ENCODE measurements at regions not wholly inside any gene's neighbourhood (a gene's known extent, or its start where the extent isn't known, plus 50 kb on each side); places are given as distances from the start of the nearest gene placed in this dataset.
"Not testable (repeated sequence)": the region's sequence is repeated elsewhere in the genome, so short reads cannot be mapped to it uniquely, and the experiment has no call there.

DNA sequence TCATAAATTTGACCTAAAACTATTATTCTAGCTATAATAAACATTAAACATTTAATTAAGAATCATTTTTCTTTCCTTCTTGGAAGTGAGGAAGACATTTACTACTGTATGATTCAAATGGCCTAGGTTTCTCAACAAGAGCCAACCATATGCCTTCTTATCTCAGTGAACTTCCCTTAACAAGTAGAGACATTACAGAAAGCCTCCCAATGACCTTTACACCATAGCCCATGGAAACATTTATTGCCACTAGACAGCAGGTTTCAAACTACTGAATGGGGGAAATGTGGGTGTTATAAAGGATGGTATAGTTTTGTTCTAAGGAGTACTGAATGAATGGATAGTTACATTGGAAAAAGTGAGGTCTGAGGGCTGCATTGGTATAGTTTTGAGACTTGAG is 349.4 kb upstream of the SPRED2 start:
- no peak for DNase-seq (ENCODE audit: low read depth)
- Histone ChIP-seq H3K36me3 (ENCODE audit: control insufficient read depth, insufficient read depth, low read length, severe bottlenecking) (no peaks in the 10 kb centered on the region), H3K4me1 (ENCODE audit: control insufficient read depth, insufficient read depth, low read length) (no peaks in the 10 kb centered on the region), H3K27me3 (replicated peaks; ENCODE audit: control insufficient read depth, insufficient read depth, low read length) (no peaks in the 10 kb centered on the region), H3K4me3 (ENCODE audit: low read length) (no peak overlapping the region), H3K9ac (ENCODE audit: low read length) (no peak overlapping the region), H3K9me3 (ENCODE audit: control insufficient read depth, low read length) (no peaks in the 10 kb centered on the region)

DNA sequence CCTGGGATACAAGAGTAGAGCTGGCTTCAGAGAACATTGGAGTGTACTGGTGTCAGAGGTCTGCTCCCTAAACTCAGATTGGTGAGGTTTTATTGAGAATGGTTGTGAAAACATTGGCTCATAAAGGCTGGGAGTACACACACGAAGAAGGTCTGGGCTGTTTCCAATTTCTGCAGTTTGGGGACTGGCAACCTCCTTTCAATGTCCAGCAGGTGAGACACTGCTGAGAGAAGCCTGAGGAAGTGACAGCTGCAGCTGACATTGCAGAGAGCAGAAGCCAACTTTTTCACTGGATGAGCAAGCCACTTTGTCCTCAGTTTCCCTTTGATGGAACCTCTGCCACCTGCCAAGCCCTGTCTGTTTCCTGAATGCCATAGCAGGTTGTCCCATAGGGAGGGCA is 346.6 kb upstream of the SPRED2 start:
- no peak overlapping the region for H3K9ac ChIP-seq (ENCODE audit: low read length)
- DNase-seq (ENCODE audit: low read depth): no peak
- H3K9me3 ChIP-seq (ENCODE audit: control insufficient read depth, low read length): no peaks in the 10 kb centered on the region
- no peak overlapping the region for H3K4me3 ChIP-seq (ENCODE audit: low read length)
- H3K27me3 ChIP-seq (replicated peaks; ENCODE audit: control insufficient read depth, insufficient read depth, low read length): peaks cover 5% of the 10 kb centered on the region
- no peaks in the 10 kb centered on the region for H3K4me1 ChIP-seq (ENCODE audit: control insufficient read depth, insufficient read depth, low read length)
- H3K36me3 ChIP-seq (ENCODE audit: control insufficient read depth, insufficient read depth, low read length, severe bottlenecking): no peaks in the 10 kb centered on the region

DNA sequence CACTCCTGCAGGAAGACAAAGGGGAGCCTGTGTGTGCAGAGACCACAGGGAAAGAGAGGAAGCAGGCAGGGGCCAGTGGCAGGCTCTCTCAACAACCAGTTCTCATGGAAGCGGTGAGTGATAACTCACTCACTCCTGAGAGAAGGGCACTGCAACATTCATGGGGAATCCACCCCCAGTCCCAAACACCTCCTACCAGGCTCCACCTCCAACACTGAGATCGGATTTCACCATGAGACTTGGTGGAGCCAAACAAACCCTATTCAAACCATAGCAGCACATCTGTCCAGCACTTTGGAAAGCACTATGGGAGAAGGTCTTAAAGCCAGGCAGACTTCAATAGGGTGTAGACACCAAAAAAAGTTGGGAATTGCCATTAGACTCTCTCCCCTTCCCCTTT is 345.7 kb upstream of the SPRED2 start:
- no peaks in the 10 kb centered on the region for H3K9me3 ChIP-seq (ENCODE audit: control insufficient read depth, low read length)
- H3K27me3 ChIP-seq (replicated peaks; ENCODE audit: control insufficient read depth, insufficient read depth, low read length): peaks cover 5% of the 10 kb centered on the region
- H3K36me3 ChIP-seq (ENCODE audit: control insufficient read depth, insufficient read depth, low read length, severe bottlenecking): no peaks in the 10 kb centered on the region
- H3K4me3 ChIP-seq (ENCODE audit: low read length): no peak overlapping the region
- H3K9ac ChIP-seq (ENCODE audit: low read length): no peak overlapping the region
- H3K4me1 ChIP-seq (ENCODE audit: control insufficient read depth, insufficient read depth, low read length): no peaks in the 10 kb centered on the region
- DNase-seq (ENCODE audit: low read depth): no peak

DNA sequence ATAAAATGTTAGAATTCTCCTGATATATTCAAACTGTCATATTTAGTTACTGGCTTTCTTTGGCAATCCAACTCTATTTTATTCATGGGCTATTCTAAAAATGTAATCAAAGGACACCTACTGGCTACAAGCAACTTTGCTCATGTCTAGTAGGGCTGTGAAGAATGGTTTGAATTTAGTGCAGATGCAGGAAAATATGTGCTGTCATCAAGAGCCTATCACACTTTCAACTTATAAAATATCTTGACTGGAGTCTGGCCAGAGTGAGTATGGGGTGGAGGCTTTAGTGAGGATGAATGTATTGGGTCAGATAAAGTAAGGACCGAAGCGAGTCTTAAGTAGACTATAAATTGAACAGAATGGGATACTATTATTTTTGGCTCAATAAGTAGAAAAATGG is 343.4 kb upstream of the SPRED2 start:
- Histone ChIP-seq H3K4me3 (ENCODE audit: low read length) (no peak overlapping the region), H3K9me3 (ENCODE audit: control insufficient read depth, low read length) (no peaks in the 10 kb centered on the region), H3K27me3 (replicated peaks; ENCODE audit: control insufficient read depth, insufficient read depth, low read length) (peaks cover 5% of the 10 kb centered on the region), H3K36me3 (ENCODE audit: control insufficient read depth, insufficient read depth, low read length, severe bottlenecking) (no peaks in the 10 kb centered on the region), H3K4me1 (ENCODE audit: control insufficient read depth, insufficient read depth, low read length) (no peaks in the 10 kb centered on the region), H3K9ac (ENCODE audit: low read length) (no peak overlapping the region)
- DNase-seq (ENCODE audit: low read depth): no peak

DNA sequence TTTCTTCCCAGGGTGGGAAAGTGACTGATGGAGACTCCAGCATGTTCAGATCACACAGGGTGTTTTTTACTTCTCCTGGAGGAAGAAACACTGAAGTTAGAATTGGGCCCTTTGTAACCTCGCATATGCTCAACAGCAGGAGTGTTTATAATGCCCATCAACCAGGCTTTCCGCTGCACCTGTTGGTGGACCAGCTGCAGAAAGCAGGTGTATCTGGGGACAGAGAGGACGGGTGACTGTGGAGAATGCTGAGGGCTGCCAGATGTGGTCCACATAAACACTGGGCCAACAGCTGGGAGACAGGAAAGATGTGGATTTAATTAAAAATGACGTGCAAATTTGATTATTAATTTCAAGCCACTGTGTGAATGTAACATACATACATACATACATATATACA is 335.5 kb upstream of the SPRED2 start:
- no peak overlapping the region for H3K4me3 ChIP-seq (ENCODE audit: low read length)
- no peak overlapping the region for H3K9ac ChIP-seq (ENCODE audit: low read length)
- H3K4me1 ChIP-seq (ENCODE audit: control insufficient read depth, insufficient read depth, low read length): no peaks in the 10 kb centered on the region
- H3K36me3 ChIP-seq (ENCODE audit: control insufficient read depth, insufficient read depth, low read length, severe bottlenecking): no peaks in the 10 kb centered on the region
- no peak for DNase-seq (ENCODE audit: low read depth)
- H3K27me3 ChIP-seq (replicated peaks; ENCODE audit: control insufficient read depth, insufficient read depth, low read length): no peaks in the 10 kb centered on the region
- no peaks in the 10 kb centered on the region for H3K9me3 ChIP-seq (ENCODE audit: control insufficient read depth, low read length)

DNA sequence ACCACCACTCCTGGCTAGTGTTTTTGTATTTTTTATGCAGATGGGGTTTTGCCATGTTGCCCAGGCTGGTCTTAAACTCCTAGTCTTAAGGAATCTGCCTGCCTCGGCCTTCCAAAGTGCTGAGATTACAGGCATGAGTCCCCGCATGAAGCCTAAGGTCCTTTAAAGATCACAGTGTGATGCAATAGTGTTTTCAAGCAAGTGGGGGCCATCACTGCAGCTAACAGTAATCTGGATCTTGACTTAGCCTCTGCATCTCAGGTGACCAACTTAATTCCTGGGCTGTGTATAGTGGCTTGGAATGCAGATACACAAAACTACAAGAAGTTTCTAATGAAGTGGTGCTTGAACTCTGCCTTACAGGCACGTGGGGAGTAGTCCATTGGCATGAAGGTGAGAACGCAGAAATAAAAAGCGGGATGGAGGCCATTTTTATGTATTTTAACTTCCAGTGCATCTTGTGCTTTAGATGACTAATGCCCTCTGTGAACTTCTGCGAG is 334.4 kb upstream of the SPRED2 start:
- Histone ChIP-seq H3K9me3 (ENCODE audit: control insufficient read depth, low read length) (no peaks in the 10 kb centered on the region), H3K27me3 (replicated peaks; ENCODE audit: control insufficient read depth, insufficient read depth, low read length) (no peaks in the 10 kb centered on the region), H3K36me3 (ENCODE audit: control insufficient read depth, insufficient read depth, low read length, severe bottlenecking) (no peaks in the 10 kb centered on the region), H3K9ac (ENCODE audit: low read length) (no peak overlapping the region), H3K4me3 (ENCODE audit: low read length) (no peak overlapping the region), H3K4me1 (ENCODE audit: control insufficient read depth, insufficient read depth, low read length) (no peaks in the 10 kb centered on the region)
- no peak for DNase-seq (ENCODE audit: low read depth)

DNA sequence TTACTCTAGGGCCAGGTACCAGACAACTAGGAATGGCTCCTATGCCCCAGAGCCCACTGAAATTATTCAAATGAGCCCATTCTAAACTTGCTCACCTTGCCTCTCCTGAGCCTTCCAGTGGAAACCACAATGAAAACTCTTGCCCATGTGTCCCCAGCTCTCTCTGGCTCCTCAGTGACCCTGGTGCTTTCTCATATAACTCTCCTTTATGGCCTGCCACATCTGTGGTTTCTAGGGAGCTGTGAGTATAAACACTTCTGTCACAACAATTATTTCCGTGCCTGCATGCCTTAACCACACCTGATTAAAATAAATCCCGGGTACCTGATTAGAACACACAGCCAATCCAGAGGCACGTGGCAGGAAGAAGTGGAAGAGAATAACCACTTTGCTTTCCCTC is 333.0 kb upstream of the SPRED2 start:
- Histone ChIP-seq H3K36me3 (ENCODE audit: control insufficient read depth, insufficient read depth, low read length, severe bottlenecking) (no peaks in the 10 kb centered on the region), H3K4me3 (ENCODE audit: low read length) (no peak overlapping the region), H3K27me3 (replicated peaks; ENCODE audit: control insufficient read depth, insufficient read depth, low read length) (no peaks in the 10 kb centered on the region), H3K9ac (ENCODE audit: low read length) (no peak overlapping the region), H3K9me3 (ENCODE audit: control insufficient read depth, low read length) (no peaks in the 10 kb centered on the region), H3K4me1 (ENCODE audit: control insufficient read depth, insufficient read depth, low read length) (no peaks in the 10 kb centered on the region)
- DNase-seq (ENCODE audit: low read depth): no peak

DNA sequence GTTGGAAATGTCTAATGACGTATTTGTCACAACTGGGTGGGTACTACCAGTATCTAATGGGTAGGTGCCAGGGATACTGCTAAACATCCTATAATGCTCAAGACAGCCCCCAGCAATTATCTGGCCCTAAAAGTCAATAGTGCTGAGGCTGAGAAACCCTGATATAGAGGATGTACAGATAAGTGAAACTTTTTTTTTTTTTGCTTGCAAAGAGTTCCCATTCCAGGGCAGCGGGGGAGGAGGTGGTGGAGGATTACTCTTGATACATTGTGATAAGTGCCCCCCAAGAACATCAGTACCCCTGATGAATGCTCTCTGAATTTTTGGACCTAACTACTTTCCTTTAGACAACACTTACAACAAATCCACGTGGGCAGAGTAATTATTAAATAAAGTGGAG is 329.7 kb upstream of the SPRED2 start:
- no peaks in the 10 kb centered on the region for H3K4me1 ChIP-seq (ENCODE audit: control insufficient read depth, insufficient read depth, low read length)
- DNase-seq (ENCODE audit: low read depth): no peak
- H3K4me3 ChIP-seq (ENCODE audit: low read length): no peak overlapping the region
- no peaks in the 10 kb centered on the region for H3K27me3 ChIP-seq (replicated peaks; ENCODE audit: control insufficient read depth, insufficient read depth, low read length)
- peaks cover 8% of the 10 kb centered on the region for H3K9me3 ChIP-seq (ENCODE audit: control insufficient read depth, low read length)
- no peak overlapping the region for H3K9ac ChIP-seq (ENCODE audit: low read length)
- no peaks in the 10 kb centered on the region for H3K36me3 ChIP-seq (ENCODE audit: control insufficient read depth, insufficient read depth, low read length, severe bottlenecking)

DNA sequence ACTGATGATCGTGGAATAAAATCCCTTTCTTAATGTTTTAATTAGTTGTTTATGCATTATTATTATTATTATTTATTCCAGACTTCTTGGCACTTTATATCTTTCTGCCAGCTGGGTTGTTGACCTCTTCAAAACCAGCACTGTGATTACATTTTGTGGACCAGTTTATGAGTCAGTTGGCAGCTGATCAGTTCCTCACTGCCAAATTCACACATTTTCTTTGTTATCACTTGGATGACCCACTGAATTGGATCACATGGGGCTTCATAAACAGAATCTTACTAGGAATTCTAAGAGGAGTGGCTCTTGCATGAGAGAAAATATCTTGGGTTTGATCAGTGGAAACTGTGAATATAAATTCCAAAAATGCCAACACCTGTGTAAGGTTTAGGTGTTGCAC is 321.8 kb upstream of the SPRED2 start:
- H3K4me1 ChIP-seq (ENCODE audit: control insufficient read depth, insufficient read depth, low read length): no peaks in the 10 kb centered on the region
- H3K27me3 ChIP-seq (replicated peaks; ENCODE audit: control insufficient read depth, insufficient read depth, low read length): no peaks in the 10 kb centered on the region
- DNase-seq (ENCODE audit: low read depth): no peak
- H3K4me3 ChIP-seq (ENCODE audit: low read length): no peak overlapping the region
- H3K9me3 ChIP-seq (ENCODE audit: control insufficient read depth, low read length): peaks cover 14% of the 10 kb centered on the region
- H3K9ac ChIP-seq (ENCODE audit: low read length): no peak overlapping the region
- no peaks in the 10 kb centered on the region for H3K36me3 ChIP-seq (ENCODE audit: control insufficient read depth, insufficient read depth, low read length, severe bottlenecking)

DNA sequence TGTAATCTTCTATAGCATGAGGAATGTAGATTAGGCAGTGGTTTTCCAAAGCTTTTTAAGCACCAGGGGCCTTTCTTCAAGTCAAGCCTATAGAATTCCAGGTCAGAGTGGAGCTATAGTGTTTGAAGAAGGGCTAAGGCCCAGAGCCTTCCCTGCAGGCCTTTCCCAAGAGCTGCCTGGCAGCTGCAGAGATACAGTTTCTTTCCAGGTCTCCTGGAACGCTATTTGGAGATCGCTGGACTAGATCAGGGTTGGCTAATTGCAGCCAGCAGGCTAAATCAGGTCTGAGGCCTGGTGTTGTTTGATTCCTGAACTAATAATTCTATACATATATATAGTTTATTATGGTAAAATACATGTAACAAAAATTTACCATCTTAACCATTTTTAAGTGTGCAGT is 319.0 kb upstream of the SPRED2 start:
- H3K36me3 ChIP-seq (ENCODE audit: control insufficient read depth, insufficient read depth, low read length, severe bottlenecking): no peaks in the 10 kb centered on the region
- no peak overlapping the region for H3K9ac ChIP-seq (ENCODE audit: low read length)
- no peaks in the 10 kb centered on the region for H3K27me3 ChIP-seq (replicated peaks; ENCODE audit: control insufficient read depth, insufficient read depth, low read length)
- peaks cover 13% of the 10 kb centered on the region for H3K4me1 ChIP-seq (ENCODE audit: control insufficient read depth, insufficient read depth, low read length)
- H3K4me3 ChIP-seq (ENCODE audit: low read length): no peak overlapping the region
- no peak for DNase-seq (ENCODE audit: low read depth)
- H3K9me3 ChIP-seq (ENCODE audit: control insufficient read depth, low read length): no peaks in the 10 kb centered on the region

DNA sequence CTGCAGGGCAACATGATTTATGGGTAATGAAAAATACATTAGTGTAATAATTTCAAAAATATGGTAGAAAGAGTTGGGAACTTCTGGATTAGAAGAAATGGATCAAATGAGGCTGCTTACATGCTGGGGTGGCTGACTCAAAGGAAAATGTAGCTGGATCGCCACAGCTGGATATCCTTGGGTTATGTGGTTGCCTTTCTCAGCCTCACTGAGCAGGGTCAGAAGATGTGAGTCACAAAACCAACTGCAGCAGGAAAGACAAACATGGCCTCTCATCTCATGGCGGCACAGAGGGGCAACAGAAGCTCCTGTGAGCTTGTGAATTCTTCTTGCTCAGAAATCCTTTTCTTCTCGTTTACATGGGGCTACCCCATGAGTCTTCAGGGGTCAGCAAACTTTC is 317.1 kb upstream of the SPRED2 start:
- no peak overlapping the region for H3K9ac ChIP-seq (ENCODE audit: low read length)
- no peak overlapping the region for H3K4me3 ChIP-seq (ENCODE audit: low read length)
- no peaks in the 10 kb centered on the region for H3K27me3 ChIP-seq (replicated peaks; ENCODE audit: control insufficient read depth, insufficient read depth, low read length)
- H3K36me3 ChIP-seq (ENCODE audit: control insufficient read depth, insufficient read depth, low read length, severe bottlenecking): no peaks in the 10 kb centered on the region
- DNase-seq (ENCODE audit: low read depth): peak; percentile 29
- peaks cover 15% of the 10 kb centered on the region for H3K4me1 ChIP-seq (ENCODE audit: control insufficient read depth, insufficient read depth, low read length)
- no peaks in the 10 kb centered on the region for H3K9me3 ChIP-seq (ENCODE audit: control insufficient read depth, low read length)

DNA sequence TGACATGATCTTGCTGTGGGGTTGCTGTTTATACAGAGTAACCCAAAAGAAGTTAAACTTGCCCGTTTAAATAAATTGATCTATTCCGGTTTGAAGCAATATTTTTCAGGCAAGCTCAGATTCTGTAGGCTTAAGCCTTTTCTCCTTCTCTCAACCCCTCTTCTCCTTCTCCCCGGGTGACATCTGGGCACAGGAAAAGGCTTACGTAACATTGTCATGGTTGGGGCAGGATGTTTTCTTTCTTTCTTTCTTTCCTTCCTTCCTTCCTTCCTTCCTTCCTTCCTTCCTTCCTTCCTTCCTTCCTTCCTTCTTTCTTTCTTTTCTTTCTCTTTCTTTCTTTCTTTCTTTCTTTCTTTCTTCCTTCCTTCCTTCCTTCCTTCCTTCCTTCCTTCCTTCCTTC is 315.5 kb upstream of the SPRED2 start:
- peaks cover 15% of the 10 kb centered on the region for H3K4me1 ChIP-seq (ENCODE audit: control insufficient read depth, insufficient read depth, low read length)
- not testable (repeated sequence) for DNase-seq (ENCODE audit: low read depth); H3K9ac ChIP-seq (ENCODE audit: low read length); H3K4me3 ChIP-seq (ENCODE audit: low read length); H3K27me3 ChIP-seq (replicated peaks; ENCODE audit: control insufficient read depth, insufficient read depth, low read length); H3K36me3 ChIP-seq (ENCODE audit: control insufficient read depth, insufficient read depth, low read length, severe bottlenecking); H3K9me3 ChIP-seq (ENCODE audit: control insufficient read depth, low read length)

All from adipocyte (in vitro differentiated cells).